NCI-H82 treated with DMSO at 0.1 percent for 48 hours (cell line): ENCODE measurements at regions not wholly inside any gene's neighbourhood (a gene's known extent, or its start where the extent isn't known, plus 50 kb on each side); places are given as distances from the start of the nearest gene placed in this dataset.
A peak's percentile ranks its signal among the peaks of the same experiment; 100 is the strongest.
"Not testable (repeated sequence)": the region's sequence is repeated elsewhere in the genome, so short reads cannot be mapped to it uniquely, and the experiment has no call there.

ENCODE experiments used
- DNase-seq: peaks from one replicate; lab custom pipeline; 2025; ENCODE audit not compliant: unreplicated experiment; lab: John Stamatoyannopoulos, UW

GRCh38 chr6:170087421-170087780 is 203.5 kb downstream of the DLL1 start:
- not testable (repeated sequence) for DNase-seq

GRCh38 chr6:170086639-170087420 is 204.0 kb downstream of the DLL1 start:
- DNase-seq = no peak

GRCh38 chr6:170085475-170086401 is 205.1 kb downstream of the DLL1 start:
- DNase-seq = no peak

- no peak for DNase-seq
Observed at GRCh38 chr6:170084166-170084730, 206.6 kb downstream of the DLL1 start.

GRCh38 chr6:170083236-170084051 is 207.4 kb downstream of the DLL1 start:
- DNase-seq = no peak

- DNase-seq = no peak
Observed at GRCh38 chr6:170082531-170083187, 208.2 kb downstream of the DLL1 start.

- no peak for DNase-seq
Observed at GRCh38 chr6:170082067-170082466, 208.8 kb downstream of the DLL1 start.

- DNase-seq = no peak
Observed at GRCh38 chr6:170081556-170081955, 209.3 kb downstream of the DLL1 start.

- peak; percentile 66 for DNase-seq
Observed at GRCh38 chr6:170080828-170081371, 210.0 kb downstream of the DLL1 start.

GRCh38 chr6:170080169-170080827 is 210.6 kb downstream of the DLL1 start:
- no peak for DNase-seq

- DNase-seq = no peak
Observed at GRCh38 chr6:170076466-170077165, 214.3 kb downstream of the DLL1 start.

- DNase-seq = no peak
Observed at GRCh38 chr6:170075659-170076223, 215.1 kb downstream of the DLL1 start.

- no peak for DNase-seq
Observed at GRCh38 chr6:170074907-170075306, 216.0 kb downstream of the DLL1 start.

GRCh38 chr6:170074435-170074834 is 216.4 kb downstream of the DLL1 start:
- no peak for DNase-seq

GRCh38 chr6:170073846-170074245 is 217.0 kb downstream of the DLL1 start:
- no peak for DNase-seq

GRCh38 chr6:170072246-170072645 is 218.6 kb downstream of the DLL1 start:
- DNase-seq = no peak

- DNase-seq = no peak
Observed at GRCh38 chr6:170069611-170070010, 221.3 kb downstream of the DLL1 start.

GRCh38 chr6:170068496-170068895 is 222.4 kb downstream of the DLL1 start:
- no peak for DNase-seq

GRCh38 chr6:170067923-170068360 is 222.9 kb downstream of the DLL1 start:
- no peak for DNase-seq
